HG02870 (cell line): ENCODE measurements at regions not wholly inside any gene's neighbourhood (a gene's known extent, or its start where the extent isn't known, plus 50 kb on each side); places are given as distances from the start of the nearest gene placed in this dataset.
"Not testable (repeated sequence)": the region's sequence is repeated elsewhere in the genome, so short reads cannot be mapped to it uniquely, and the experiment has no call there.

ENCODE experiments used
- ATAC-seq: cut with Tn5 transposase; IDR thresholded peaks from one replicate; pipeline ENCODE4 v1.9.1; 2021; ENCODE audit warnings: mild to moderate bottlenecking, moderate library complexity; ENCODE audit not compliant: unreplicated experiment

DNA sequence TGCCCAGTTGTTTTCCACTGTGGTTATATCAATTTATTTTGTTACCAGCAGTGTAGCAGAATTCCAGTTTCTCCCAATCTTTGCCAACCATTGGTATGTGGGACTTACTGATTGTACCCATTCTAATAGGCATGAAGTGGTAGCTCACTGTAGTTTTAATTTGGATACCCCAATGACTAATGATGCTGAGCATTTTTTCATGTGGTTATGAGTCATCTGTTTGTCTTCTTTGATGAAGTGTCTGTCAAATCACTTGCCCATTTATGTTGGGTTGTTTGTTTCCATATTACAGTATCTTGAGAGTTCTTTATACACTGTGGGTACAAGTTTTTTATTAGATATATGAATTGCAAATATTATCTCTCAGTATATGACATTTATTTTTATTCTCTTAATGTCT lies 644.3 kb downstream of the NR2F2 start:
- no peak for ATAC-seq

- ATAC-seq: no peak
Measured at GRCh38 chr15:96977886-96978285, 647.4 kb downstream of the NR2F2 start.

- ATAC-seq: no peak
Measured at GRCh38 chr15:96978937-96979473, 648.5 kb downstream of the NR2F2 start.

- not testable (repeated sequence) for ATAC-seq
Measured at GRCh38 chr15:96984121-96984671, 653.7 kb downstream of the NR2F2 start.

DNA sequence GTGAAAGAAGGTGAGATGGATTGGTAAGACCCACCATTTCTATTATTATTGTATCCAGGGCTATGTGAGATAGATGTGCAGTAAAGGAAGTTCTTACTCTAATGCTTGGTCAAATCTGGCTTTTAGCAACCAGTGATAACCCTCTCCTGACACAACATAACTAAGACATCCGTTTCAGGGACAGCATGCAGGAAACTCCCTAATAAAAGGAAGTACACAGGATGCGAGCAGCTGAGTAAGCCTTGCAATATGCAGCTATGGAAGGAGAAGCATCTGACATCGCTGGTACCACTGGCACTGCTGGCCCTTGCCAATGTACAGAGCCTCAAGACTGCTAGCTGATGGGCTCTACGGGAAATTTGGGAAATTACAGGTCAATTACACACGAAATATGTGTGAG lies 662.3 kb downstream of the NR2F2 start:
- no peak for ATAC-seq

- no peak for ATAC-seq
Measured at GRCh38 chr15:96997538-96997937, 667.0 kb downstream of the NR2F2 start.

DNA sequence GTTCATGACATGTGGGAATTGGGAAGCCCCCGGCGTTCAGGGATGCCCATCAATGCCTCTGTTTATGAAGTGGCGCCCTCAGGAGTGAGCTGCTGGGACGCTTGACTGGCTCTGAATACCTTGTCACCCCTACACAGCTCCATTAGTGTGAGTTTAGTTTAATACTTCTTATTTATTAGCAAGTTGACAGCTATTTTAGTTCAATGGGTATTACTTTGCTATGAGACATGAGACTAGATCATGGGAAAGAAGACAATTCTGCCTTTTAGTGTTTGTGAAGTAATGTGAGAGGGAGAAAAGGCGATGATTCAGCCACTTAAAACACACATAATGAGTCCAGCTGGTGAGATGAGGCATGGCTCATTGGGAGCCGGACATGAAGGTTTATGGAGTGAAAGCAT lies 678.5 kb downstream of the NR2F2 start:
- no peak for ATAC-seq

DNA sequence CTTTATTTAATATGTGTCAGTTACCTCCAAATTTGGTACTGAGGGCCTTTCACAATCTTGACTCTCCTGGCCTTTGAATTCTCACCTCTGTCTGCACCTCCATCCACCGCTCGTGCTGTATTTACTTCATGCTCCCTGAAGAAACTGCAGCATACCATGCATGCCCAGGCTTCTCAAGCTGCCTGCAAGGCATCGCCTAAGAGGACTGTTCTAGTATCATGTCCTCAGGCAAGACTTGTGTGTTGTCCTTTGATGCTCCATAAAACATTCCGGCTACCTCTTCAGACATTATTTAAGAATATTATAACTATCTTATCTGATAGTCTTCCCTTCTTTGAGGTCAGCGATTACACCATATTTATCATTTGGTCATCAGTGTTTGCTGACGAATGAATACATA lies 682.5 kb downstream of the NR2F2 start:
- ATAC-seq: no peak

GRCh38 chr15:97013491-97013890 lies 683.0 kb downstream of the NR2F2 start:
- ATAC-seq: no peak

- ATAC-seq: no peak
Measured at GRCh38 chr15:97014001-97014400, 683.5 kb downstream of the NR2F2 start.

DNA sequence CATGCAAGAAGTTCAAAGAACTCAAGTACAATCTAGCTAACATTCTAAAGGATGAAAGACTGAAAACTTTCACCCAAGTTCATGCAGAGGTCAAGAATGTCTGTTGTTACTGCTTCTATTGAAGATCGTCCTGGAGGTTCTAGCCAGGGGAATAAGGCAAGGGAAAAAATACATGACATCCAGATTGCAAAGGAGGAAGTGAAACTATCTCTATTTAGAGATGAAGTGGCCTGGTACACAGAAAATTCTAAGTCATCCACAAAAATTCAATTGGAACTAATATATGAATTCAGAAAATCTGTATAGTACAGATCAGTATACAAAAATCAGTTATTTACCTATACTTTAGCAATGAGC lies 693.0 kb downstream of the NR2F2 start:
- ATAC-seq: no peak

DNA sequence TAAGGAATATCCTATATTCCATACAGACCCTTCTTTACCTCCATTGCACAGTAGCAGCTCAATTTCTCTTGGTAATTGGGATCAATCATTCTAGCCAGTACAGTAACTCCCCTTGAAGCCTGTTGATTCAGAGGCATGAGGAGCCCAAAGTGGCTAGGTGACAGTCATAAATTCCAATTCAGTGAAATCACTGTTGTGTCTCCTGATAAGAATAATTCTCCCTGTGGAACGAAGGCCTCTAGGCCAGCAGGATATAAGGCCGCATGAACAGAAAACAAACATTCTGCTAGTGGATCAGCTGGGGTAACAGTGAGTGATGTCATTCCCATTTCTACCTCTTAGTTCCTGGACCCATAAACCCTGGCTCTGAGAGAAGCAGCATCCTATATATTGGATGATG lies 696.3 kb downstream of the NR2F2 start:
- ATAC-seq: no peak

DNA sequence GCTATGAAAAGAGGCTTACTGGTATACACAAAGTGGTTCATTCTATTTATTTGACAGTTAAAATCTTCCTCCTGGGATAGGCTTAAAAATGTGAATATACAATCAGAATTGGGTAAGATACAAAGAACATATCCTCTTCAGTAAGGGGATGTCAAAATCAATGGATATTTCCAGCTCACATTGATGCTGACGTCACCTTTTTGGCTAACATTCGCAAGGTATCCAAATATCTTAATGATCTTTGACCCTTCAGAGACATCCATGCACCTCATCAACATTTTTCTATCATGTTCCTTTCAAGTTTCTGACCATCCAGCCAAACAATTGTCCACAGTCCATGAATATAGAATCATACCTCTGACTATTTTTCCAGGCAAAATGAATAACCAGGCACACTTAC lies 697.3 kb downstream of the NR2F2 start:
- ATAC-seq: no peak

GRCh38 chr15:97030251-97030650 lies 699.8 kb downstream of the NR2F2 start:
- ATAC-seq: no peak

DNA sequence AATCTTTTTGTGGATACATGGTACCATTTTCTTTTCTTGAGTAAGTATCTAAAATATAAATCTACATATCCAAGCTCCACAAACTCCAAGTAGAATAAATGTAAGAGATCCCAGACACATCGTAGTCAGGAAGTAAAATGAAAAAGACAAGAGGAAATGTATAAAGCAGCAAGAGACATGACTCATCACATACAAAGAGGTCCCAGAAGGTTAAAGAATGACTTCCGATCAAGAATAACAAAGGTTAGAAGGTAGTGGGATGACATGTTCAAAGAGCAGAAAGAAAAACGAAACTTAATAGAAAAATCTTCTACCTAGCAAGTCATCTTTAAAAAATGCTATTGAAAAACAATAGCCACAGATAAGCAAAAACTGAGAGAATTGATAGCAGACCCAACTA lies 705.8 kb downstream of the NR2F2 start:
- ATAC-seq: no peak

DNA sequence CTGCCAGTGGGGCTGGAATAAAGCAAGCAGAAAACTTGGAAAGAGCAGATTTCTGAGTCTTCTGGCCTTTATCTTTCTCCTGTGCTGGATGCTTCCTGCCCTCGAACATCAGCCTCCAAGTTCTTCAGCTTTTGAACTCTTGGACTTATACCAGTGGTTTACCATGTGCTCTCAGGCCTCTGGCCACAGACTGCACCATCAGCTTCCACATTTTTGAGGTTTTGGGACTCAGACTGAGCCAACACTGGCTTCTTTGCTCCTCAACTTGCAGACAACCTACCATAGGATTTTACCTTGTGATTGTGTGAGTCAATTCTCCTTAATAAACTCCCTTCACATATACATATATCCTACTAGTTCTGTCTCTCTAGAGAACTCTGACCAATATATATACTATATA lies 706.6 kb downstream of the NR2F2 start:
- no peak for ATAC-seq

DNA sequence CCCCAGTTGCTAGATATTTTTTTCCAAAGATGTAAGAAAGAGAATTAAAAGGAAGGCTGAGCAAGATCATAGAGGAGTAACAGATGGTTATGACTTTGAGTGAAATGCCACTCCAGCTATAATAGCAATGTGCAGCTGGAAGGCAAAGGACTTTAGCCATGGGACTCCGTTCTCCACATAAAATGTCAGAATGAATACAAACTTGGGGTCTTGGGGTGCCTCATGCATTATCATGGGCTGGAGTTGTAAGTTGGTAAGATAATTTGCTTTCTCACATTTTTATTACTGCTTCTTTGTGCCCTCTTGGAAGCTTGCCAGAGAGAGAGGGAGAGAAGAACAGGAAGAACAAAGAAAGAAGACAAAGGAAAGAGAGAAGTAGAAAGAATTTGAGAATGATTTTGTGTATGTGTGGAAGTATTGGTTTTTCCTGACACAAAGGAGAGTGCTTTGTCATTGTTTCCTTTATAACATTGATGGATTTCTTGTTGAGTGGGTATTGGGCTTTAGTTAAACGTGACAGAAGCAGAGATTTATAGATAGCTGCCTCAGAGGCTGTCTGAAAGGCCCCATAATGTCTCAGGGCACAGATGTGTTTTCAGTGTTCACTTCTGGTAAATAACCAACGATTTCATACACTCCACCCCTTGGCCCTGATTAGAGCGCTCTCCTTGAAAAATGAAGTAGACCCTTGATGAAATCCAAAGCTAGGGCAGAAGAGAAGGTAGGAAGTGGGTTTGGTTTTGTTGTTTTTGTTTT lies 715.3 kb downstream of the NR2F2 start:
- no peak for ATAC-seq

- no peak for ATAC-seq
Measured at GRCh38 chr15:97052513-97052912, 722.0 kb downstream of the NR2F2 start.

- no peak for ATAC-seq
Measured at GRCh38 chr15:97053635-97054034, 723.1 kb downstream of the NR2F2 start.

- ATAC-seq: no peak
Measured at GRCh38 chr15:97057503-97057902, 727.0 kb downstream of the NR2F2 start.

DNA sequence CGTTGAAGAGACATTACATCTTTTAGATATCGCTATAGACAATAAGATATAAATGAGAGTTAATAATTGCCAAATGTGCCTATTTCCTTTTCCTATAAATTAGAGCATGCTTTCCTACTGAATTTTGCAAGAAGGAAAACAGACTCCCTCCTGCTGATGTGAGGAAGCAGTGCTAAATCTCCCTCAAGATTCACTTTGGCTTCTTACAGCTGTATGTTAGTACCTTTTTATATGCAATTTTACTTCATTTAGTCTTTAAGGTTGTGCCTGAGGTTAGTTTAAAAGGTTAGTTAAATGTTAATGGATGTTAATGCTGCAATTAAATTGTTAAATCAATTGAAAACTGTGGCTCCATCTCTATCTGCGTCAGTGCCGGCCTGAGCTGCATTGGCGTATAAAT lies 728.8 kb downstream of the NR2F2 start:
- ATAC-seq: no peak

DNA sequence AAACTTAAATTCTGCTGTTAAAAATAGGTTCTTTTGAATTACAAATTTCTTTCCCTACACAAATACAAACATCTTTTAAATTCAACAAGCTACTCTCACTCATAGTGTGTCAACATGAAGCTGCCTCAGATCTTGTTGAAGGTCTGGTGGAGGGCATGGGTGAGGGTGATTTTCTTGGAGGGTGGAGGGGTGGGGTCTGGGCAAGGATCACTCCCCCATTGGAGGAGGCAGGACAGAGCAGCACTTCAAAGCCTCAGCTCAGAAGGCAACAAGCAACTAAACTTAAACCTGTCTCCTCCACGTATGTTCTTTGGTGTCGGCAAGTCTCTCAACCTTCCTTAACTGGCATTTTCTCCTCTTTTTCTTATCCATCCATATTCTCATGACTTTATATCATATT lies 730.9 kb downstream of the NR2F2 start:
- no peak for ATAC-seq

DNA sequence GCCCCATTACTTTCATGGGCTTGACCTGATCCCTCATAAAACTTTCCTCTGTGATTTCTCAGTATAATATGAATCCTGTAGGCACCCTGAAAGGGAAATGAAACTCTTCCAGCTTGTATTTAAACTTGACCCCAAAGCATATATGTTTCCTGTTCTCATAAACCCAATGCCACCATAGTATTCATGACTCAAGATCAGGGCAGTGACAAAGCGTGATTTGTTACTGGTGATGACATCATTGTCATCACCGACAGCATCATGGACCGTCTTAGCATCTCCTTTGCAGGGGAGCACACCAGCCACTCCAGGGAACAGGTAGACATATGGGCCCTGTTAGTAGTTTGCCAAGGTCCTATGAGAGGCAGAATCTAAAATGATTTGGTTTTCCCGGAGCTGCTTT lies 741.2 kb downstream of the NR2F2 start:
- ATAC-seq: no peak
